ENCODE measurements at regions not wholly inside any gene's neighbourhood (a gene's known extent, or its start where the extent isn't known, plus 50 kb on each side); places are given as distances from the start of the nearest gene placed in this dataset.

DNA sequence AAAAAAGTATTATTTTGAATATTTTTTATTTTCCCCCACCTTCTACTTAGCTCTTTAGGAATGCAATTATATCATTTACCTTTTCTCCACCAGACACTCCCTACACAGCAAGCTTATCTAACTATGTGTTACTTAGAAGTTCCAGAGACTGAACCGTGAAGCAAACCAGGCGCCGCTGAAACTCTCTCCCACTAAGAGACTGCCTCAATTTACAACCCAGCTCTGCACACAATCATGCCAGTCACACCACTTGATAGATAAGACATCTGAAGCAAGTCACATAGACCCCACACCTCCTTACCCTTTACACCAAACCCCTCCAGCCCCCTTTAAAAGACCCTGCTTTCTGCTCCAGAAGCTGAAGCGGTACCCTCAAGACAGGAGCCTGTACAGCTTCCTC is 245.5 kb downstream of the S1PR1 start:
- TF ChIP-seq, protein P1, sequence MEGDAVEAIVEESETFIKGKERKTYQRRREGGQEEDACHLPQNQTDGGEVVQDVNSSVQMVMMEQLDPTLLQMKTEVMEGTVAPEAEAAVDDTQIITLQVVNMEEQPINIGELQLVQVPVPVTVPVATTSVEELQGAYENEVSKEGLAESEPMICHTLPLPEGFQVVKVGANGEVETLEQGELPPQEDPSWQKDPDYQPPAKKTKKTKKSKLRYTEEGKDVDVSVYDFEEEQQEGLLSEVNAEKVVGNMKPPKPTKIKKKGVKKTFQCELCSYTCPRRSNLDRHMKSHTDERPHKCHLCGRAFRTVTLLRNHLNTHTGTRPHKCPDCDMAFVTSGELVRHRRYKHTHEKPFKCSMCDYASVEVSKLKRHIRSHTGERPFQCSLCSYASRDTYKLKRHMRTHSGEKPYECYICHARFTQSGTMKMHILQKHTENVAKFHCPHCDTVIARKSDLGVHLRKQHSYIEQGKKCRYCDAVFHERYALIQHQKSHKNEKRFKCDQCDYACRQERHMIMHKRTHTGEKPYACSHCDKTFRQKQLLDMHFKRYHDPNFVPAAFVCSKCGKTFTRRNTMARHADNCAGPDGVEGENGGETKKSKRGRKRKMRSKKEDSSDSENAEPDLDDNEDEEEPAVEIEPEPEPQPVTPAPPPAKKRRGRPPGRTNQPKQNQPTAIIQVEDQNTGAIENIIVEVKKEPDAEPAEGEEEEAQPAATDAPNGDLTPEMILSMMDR (conservative IDR thresholded peaks at IDR 0.05 in 1 of 2, IDR thresholded peaks at IDR 0.05 in 1 of 2; ENCODE audit: extremely low read depth in 1 of 2, insufficient read depth in 1 of 2, low read depth in 1 of 2, low read length in 2 of 2) = no peak
- TF ChIP-seq EZH2 (IDR thresholded peaks at IDR 0.05; ENCODE audit: borderline replicate concordance, low read length) = no peak

Measured in mammary epithelial cell (primary cell).